ENCODE measurements at regions not wholly inside any gene's neighbourhood (a gene's known extent, or its start where the extent isn't known, plus 50 kb on each side); places are given as distances from the start of the nearest gene placed in this dataset.

DNA sequence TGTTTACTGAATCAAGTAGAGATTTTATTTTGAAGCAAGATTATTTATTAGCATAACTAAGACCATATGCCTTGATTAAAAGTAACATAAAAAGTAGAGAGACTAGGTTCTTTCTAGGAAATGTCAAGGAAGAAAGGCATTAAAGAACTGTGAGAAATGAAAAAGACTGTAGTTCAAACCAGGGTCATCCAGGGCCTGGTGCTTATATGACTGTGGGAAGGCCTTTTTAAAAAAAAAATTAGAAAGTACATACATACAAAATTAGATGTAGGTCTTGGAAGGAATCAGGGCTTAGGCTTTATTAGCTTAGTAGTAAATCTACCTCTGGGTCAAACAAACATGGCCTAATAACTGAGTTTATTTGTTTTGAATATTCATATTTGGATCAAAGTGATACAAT, 173.9 kb upstream of the TBL1XR1 start:
- TF ChIP-seq TAF1 (IDR thresholded peaks at IDR 0.05; ENCODE audit: borderline replicate concordance, insufficient read depth, low read length) (no peak), FOXP2 (optimal IDR thresholded peaks at IDR 0.05; ENCODE audit: borderline replicate concordance, extremely low read depth, extremely low read length, insufficient read depth) (no peak), POLR2AphosphoS5 (IDR thresholded peaks at IDR 0.05; ENCODE audit: low read depth, low read length) (no peak)
